ENCODE measurements at regions not wholly inside any gene's neighbourhood (a gene's known extent, or its start where the extent isn't known, plus 50 kb on each side); places are given as distances from the start of the nearest gene placed in this dataset.
"Not testable (repeated sequence)": the region's sequence is repeated elsewhere in the genome, so short reads cannot be mapped to it uniquely, and the experiment has no call there.

DNA sequence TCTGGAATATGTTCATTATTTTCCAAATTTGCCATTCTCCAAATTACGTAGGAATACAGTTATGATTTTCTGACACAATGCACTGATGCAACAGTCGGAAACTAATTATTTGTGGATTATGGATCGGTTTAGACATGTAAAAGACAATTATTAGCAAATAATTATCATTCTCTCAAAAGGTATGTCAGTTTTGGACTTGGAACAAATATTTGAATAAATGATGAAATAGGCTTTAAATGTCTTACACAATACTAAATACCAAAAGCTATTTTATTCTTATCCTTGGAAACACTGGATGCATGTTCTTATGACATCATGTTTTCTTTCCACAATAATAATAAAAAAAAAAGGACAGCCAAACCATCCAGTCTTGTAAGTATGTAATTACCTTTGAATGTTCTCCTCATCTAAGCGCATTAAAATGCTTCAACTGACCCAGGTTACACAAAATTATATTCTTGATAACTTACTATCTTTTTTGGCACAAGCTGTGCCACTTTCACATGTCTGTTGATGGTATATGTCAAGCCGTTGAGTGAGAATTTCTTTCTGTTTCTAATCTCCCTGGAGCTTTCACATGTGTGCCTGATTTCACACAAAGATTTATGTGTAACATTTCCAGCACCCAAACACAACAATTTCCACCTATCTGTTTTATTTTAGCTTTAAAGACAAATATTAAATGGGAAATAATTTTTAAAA is 238.5 kb upstream of the ZNF385D start:
- DNase-seq (ENCODE audit: low spot score): no peak

DNA sequence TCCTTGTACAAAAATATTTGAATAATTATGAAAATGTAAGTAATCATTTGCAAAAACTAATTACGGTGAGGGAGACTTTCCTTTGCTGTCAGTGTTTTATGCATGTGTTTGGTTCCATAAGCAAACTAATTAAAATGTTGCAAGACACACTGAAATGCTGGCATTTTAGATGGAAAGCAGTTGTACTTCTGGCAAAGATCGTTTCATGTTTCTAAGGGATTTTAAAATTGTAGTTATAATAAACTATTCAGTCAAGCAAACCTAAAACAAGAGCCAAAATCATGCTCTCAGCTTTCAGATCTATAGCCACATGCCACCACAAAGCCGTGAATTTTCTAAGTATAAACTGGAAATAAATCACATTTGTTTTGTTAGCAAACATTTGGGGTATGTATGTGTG is 240.1 kb upstream of the ZNF385D start:
- DNase-seq (ENCODE audit: low spot score): no peak

DNA sequence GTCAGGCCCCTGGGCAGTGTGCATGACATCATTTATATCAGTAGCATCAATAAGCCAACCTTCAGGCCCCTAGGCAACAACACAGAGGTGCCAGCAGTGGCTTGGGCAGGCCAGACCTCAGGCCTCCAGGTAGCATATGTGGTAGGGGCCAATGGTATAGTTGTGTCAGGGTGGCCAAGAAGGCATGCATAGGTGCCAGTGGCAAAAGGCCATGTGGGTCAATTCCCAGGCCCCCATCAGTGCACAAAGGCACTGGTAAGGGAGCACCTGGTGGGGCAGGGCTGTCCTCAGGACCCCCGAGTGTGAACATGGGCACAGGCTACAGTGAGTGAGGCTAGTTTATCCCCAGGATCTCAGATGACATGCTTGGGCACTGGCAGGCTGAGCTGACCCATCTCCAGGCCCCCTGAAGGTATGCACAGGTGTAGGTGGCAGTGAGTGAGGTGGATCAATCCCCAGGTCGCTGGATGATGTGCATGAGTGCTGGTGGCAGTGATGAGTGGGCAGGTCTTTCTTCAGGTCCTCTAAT is 244.1 kb upstream of the ZNF385D start:
- no peak for DNase-seq (ENCODE audit: low spot score)

DNA sequence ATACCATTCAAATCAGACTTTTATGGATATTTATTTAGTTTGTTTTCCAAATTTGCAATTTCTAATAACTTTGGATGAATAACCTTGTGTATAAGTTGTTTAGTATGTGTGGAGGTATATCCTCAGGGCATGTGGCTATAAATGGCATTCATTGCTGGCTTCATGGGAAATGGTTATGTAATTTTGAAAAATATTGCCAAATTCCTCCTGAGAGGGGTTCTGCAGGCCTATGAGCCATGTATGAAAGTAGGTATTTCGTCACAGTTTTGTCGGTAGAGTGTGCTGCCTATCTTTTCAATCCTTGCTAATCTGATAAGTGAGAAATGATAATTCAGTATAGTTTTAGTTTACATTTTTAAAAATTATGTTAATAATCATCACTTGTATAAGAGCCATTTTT is 256.4 kb upstream of the ZNF385D start:
- DNase-seq (ENCODE audit: low spot score): no peak

DNA sequence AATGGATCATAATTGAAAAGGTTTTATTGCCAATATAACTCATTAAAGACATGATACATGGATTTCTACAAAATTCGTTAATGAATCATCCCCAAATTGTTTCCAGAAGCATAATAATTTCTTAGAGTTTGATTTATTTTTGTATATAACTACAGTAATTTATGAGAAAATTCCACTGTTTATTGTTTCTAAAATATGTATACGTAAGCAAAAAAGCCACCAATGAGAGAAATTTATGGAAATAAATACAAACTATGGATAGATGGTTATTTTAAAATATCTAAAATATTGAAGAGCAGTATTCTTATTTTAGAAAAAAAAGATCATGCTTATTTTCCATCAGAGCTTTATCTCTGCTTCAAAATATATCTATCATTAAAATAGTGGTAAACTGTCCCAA is 260.0 kb upstream of the ZNF385D start:
- no peak for DNase-seq (ENCODE audit: low spot score)

DNA sequence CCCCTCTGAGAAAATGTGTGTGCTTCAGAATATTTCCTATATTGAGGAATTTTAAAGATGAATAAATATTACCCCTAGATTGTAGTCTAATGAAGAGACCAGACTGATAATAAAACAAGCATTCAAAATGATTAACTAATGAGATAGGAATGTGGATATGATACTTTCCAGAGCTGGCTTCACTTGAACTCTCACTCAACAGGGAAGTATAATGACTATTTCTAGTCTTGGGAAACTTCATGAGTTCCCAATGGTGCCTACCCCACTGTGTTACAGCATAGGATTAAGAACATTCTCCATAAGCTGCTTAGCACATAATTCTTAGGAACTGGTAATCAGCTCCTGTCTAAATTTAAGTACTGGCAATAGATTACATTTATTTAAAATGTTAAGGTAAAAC is 261.5 kb upstream of the ZNF385D start:
- no peak for DNase-seq (ENCODE audit: low spot score)

DNA sequence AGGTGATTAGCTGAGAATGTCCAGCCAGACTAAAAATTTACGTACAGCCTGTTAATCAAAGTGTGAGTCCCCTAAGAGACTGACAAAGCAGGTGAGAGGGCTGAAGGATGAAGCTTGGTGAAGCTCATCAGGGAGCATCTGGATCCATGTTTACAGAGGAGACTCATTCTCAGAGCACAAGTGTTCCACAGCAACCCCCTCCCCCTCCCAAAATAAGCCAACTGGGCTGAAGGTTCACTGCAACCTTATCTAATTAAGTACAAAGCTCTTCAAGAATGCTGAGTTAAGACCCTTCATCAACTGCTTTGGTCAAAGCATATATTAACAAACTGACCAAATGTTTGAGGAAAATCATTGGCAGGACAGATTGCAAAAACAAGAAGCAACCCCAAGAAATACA is 262.6 kb upstream of the ZNF385D start:
- no peak for DNase-seq (ENCODE audit: low spot score)

DNA sequence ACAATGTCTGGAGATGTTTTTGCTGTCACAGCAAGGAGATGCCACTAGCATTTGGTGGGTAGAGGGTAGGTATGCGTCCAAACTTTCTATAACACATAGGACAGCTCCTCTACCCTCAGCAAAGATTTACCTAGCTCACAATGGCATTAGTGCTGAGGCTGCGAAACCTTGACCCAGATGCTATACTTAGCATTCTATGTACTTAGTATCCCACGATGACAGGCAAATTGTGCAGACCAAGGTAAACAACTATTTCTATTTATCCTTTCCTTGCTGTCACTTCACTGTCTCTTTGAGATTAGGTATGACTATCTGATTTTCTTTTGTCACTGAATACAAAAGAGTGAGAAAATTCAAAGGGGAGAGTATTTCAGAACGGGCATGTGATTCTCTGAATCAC is 265.2 kb upstream of the ZNF385D start:
- no peak for DNase-seq (ENCODE audit: low spot score)

DNA sequence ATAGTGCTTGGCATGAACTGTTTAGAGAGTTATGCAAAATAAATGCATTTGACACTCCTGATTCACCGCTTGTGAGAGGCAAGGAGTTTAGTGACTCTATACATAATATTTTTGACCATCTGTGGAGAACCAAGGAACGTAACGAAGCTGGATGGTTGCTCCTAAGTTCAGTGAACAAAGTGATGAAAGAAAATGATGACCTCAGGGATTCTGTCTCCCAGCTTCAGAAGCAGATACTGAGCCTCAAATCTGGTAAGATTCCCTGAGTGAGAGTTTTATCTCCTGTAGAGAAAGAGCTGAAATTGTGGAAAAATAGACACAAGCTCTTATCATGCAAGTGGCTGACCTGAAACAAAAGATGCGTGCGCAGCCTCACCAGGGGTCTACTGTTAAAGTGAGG is 273.6 kb upstream of the ZNF385D start:
- not testable (repeated sequence) for DNase-seq (ENCODE audit: low spot score)

DNA sequence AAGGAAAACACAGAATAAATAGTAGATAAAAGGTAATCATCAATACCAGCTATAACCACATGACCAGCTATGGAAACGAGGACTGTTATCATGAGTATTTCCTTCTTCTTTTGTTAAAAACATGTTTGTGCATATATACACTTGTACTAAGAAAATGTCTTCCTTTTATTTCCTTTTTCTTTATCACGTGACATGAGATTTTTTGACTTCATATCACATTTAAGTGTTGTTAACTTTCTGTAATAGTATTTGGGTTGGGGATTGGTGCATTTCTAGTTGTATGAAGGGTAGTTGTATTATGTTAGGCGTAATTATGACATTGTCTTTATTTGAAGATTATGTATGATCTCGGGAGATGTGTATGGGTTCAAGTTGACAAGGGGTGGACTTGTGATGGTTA is 278.5 kb upstream of the ZNF385D start:
- no peak for DNase-seq (ENCODE audit: low spot score)

DNA sequence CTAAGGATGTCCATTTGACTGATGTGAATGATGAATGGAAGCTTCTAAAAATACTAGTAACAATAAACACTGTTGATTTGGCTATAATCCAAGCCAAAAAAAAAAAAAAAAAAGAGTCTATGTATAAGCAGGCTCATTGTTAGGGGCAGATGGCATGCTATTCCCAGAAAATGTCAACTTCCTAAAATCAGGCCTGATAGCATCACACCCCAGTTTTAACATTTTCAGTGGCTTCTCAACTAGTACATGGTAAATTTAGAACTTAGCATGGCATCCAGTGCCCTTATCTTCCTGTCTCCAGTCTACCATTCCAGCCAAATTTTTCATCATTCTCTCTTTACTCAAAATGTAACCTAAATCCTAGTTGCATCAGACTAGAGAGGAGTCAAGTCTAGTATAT is 288.2 kb upstream of the ZNF385D start:
- no peak for DNase-seq (ENCODE audit: low spot score)

DNA sequence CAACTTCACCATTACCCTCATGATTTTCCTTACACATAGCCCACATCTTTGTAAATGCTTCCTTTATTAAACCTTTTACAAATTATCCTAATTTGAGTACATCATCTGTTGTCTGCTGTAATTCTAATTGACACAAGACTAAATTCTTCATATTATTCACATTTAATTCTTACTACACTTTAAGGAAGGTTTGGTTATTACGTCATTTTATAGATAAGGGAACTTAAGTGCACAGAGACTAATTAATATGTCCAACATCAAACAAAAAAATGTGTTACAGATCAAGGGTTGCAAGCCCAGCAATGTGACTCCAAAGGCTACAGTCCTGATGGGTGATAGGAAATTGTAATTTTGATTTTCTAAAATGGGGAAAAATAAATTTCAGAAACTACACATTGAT is 289.1 kb upstream of the ZNF385D start:
- DNase-seq (ENCODE audit: low spot score): no peak

DNA sequence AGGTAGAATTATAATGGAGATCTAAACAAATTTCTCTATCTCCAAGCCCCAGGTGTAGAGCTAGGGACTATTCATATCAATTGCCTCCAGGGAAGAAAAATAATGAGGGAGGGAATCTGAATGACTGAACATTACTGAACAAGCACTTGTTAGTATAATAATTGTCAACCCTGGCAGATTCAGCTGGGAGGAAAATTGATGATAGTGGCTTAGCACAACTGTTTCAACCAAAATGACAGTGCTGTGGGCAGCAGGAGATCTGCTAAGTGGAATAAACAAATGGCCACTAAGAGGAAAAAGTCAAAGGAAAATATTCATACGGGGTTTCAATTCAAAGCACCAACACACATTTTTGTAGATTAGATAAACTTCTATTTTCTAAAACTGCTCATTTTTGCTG is 294.9 kb upstream of the ZNF385D start:
- no peak for DNase-seq (ENCODE audit: low spot score)

DNA sequence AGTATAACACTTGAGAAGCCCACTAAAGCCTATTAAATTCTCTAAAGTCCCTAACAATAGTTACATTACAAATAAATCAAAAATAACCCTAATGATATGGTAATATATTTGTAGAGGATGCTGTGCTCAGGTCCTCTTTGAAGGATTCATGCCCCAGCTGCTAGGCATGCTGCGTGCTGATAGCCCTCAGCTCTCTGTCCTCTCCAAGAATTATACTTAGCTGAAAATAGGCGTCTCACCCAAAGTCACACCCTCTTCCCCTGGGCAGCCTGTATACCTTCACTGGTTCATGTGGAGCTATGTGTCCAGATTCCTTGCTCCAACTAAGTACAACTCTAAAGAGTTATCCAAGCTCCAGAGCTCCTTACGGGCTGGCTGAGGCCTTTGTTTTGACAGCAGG is 312.5 kb upstream of the ZNF385D start:
- no peak for DNase-seq (ENCODE audit: low spot score)

DNA sequence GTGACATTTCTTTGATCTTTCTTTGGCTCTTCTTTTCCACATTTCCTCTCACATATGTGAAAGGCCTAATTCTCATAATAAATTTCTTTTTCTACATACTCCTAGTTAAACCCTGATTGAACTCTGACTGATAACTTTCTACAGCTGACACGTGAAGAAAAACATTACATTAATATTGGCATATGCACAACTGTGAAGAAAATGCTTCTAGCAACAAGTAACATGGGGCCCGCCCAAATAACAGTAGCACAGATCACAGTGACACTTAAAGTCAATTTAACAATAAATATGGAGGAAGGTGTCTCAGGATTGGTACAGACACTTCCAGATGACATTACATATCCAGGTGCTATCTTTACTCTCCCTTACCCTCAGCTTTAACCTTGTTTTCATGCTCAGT is 317.6 kb upstream of the ZNF385D start:
- no peak for DNase-seq (ENCODE audit: low spot score)

DNA sequence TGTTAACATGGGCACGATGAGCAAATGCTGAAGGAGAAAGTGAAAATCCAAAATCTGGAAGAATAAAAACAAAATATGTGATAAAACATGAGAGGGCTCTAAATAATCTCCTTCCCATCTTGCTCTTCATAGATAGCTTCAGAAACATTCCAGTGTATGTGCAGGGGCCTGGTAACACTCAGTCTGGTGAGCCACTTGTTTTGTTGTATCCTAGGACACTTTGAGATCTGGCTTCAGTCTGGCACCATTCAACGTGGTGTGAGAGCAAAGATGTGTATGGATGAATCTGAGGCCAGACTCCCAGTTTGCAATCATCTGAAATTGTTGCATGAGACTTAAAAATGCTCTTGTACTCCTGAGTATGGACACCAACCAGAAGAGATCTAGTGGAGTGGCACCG is 337.2 kb upstream of the ZNF385D start:
- DNase-seq (ENCODE audit: low spot score): no peak

DNA sequence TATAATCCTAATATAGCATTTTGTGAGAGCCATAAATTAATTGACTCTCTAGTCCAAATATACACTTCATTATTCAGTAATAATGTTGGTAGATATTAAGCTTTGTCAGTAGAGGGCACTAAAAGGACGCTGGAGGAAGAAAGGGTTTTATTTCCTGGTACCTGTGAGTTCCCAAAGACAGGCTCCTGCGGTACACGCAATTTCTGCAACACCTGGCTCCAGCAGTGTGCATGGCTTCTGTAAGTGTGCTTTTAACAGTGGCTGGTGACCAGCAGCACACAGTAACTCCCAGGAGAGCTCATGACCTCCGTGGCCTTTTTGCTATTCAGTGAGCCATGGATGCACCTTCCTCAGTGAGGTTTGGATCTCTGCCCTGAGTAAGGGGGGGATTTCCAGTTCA is 338.3 kb upstream of the ZNF385D start:
- no peak for DNase-seq (ENCODE audit: low spot score)

DNA sequence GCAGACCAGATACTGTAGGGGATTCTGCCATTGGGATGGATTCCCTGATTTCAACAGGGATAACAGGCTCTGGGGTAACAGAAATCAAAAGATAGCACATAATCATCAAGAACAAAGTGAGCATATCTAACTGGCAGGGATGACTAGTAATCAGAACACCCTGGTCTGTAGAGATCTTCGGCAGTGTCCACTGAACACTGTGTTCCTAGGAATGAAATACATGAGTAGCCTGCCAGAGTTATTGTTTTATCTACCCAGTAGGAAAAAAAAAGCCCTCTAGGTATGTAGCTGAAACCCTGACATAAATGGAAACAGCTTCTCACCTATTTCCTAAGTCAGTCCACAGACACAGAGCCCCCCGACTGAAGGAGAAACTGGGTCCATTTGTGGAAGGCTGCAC is 340.3 kb upstream of the ZNF385D start:
- DNase-seq (ENCODE audit: low spot score): no peak

DNA sequence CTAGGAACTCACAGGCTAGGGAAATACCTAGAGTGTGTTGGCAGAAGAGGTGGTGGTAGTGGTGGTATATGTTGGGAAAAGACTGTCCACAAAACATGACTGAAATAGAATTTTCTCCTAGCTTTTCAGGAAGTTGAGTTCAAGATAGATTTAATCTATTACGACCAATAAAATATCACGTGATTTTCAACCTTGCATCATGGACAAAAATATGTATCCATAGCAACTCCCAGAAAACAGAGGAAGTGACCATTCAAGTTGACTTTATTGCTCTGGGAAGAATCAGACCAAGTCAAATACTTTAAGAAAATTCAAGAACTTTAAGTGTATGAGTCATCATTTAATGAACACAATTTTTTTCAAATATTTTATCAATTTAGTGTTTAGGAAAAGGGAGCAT is 347.0 kb upstream of the ZNF385D start:
- no peak for DNase-seq (ENCODE audit: low spot score)

DNA sequence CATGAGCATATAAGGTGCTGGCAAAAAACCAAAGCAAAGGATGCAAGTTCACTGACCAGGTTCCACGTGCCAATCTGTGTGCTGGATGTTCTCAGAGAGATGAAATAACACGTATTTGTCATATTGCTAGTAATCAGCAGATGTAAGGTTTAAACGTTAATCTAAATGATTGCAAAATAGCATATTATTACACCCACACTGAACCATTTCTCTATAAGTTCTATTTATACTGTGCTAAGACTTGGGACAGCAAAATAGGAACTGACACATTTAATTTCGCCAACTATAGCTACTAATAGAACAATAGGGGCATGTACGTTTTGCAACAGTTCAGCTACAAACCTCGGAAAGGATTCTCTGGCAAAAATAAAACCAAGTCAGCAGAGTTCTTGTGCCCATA is 350.3 kb upstream of the ZNF385D start:
- DNase-seq (ENCODE audit: low spot score): no peak

DNA sequence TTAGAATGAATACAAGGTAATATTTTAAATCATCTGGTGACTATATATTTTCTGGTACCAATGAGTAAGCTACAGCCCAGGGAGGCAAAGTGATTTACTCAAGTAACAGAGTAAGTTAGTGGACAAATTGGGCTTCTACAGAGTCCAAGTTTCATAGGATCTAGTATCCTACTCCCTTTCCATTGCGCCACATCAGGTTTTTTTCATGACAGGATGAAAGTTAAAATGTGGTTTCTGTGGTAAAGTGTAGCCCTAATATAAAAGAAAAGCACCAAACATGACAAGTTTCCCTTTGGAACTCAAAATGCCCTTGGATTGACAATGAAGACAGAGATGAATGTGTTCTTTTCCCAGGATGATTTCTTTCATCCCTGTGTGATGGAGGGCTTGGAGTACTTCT is 350.8 kb upstream of the ZNF385D start:
- no peak for DNase-seq (ENCODE audit: low spot score)

DNA sequence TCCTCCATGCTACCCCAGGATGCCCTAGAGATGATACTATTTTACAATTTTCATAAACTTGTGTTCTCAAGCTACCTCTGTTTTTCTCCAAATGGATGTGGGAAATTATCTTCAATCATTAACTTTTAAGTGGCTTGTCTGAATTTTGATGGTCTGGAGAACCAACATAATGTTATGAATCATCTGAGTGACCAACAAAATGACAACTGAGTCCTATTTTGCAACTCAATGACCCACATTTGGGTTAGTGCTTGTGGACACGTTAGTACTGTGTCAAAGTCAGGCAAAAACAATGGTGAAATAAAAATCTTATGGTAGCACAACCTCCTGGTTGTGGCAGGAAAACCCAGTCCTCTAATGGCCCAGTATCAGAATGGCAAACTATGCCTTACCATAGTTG is 352.4 kb upstream of the ZNF385D start:
- DNase-seq (ENCODE audit: low spot score): no peak

DNA sequence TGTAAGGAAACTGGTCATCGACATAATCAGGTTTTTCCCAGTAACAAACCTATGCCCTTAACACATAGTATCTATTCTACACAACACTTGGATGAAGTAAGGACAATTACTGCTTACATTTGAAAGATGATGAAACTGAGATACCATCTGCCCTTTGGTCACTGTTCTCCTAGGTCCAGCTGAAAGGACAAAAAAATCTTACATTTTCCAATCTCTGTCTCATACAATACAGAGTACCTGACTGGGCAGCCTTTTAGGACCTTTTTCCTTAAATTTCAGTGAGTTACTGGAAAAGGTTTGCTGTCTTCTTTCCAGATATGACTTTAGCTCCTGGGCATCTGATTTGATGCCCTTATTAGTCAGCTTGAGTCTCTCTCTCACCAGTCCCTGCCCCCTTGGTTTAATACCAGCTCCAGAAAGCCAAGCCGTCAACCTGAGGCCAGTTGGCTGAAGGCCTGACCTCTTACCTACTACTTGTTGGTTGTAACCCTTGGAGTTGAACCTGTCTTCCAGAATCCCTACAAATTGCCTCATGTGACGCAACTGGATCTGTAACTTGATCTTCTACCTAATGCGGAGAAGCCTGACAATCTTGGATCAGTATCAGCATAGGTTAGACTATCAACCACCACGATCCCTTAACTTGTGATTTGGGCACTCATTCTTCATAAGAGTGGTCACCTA is 355.3 kb upstream of the ZNF385D start:
- no peak for DNase-seq (ENCODE audit: low spot score)

DNA sequence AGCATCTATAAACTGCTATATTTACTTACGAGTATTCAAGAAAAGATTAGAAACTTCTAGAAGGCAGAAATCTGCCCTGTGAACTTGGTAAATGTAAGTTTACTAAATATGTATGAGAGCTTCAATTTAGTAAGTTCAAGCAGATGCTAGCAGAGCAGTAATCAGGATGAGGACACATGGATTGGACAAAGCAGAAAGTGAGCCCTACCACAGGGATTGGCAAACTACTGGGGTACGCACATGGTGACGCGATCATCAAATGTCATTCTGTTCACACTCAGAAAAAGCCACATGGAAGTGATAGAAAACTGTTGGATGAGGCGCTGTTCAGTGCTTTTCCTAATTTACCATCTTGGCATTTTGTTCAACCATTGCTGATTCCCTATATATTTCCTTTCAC is 360.2 kb upstream of the ZNF385D start:
- DNase-seq (ENCODE audit: low spot score): no peak

Measured in left forelimb (tissue), 1 donor.